Type B pancreatic cell (in vitro differentiated cells): ENCODE measurements at regions not wholly inside any gene's neighbourhood (a gene's known extent, or its start where the extent isn't known, plus 50 kb on each side); places are given as distances from the start of the nearest gene placed in this dataset.

Source experiments
- DNase-seq: peaks from one replicate; pipeline ENCODE4 v3.0.0; 2021; ENCODE audit warnings: mixed read lengths; ENCODE audit not compliant: unreplicated experiment; ENCODE audit errors: extremely low spot score
- H3K27ac Mint-ChIP-seq: 2 replicates; pipeline ENCODE4 v1.8.0; 2021; ENCODE audit warnings: mild to moderate bottlenecking, mixed read lengths
- H3K27me3 Mint-ChIP-seq: 2 replicates; pipeline ENCODE4 v1.8.0; 2021; ENCODE audit warnings: mixed read lengths
- H3K36me3 Mint-ChIP-seq: 2 replicates; pipeline ENCODE4 v1.8.0; 2021; ENCODE audit warnings: mixed read lengths
- H3K4me1 Mint-ChIP-seq: one replicate; pipeline ENCODE4 v1.8.0; 2021; ENCODE audit warnings: mixed read lengths; ENCODE audit not compliant: unreplicated experiment
- H3K4me3 Mint-ChIP-seq: 2 replicates; pipeline ENCODE4 v1.8.0; 2021; ENCODE audit warnings: mild to moderate bottlenecking, mixed read lengths
- H3K9me3 Mint-ChIP-seq: 2 replicates; pipeline ENCODE4 v1.8.0; 2021; ENCODE audit warnings: mixed read lengths
- TF ChIP-seq, protein P1 (sequence below): fragments of 200-600 bp; sonication (generic); conservative IDR thresholded peaks from 2 replicates; pipeline ENCODE4 v1.5.0; 2021; ENCODE audit warnings: antibody characterized with exemption, mild to moderate bottlenecking

GRCh38 chr12:118777504-118777903 is 203.8 kb upstream of the SRRM4 start:
- peaks cover 4% of the 10 kb centered on the region for H3K4me1 Mint-ChIP-seq
- TF ChIP-seq, protein P1, sequence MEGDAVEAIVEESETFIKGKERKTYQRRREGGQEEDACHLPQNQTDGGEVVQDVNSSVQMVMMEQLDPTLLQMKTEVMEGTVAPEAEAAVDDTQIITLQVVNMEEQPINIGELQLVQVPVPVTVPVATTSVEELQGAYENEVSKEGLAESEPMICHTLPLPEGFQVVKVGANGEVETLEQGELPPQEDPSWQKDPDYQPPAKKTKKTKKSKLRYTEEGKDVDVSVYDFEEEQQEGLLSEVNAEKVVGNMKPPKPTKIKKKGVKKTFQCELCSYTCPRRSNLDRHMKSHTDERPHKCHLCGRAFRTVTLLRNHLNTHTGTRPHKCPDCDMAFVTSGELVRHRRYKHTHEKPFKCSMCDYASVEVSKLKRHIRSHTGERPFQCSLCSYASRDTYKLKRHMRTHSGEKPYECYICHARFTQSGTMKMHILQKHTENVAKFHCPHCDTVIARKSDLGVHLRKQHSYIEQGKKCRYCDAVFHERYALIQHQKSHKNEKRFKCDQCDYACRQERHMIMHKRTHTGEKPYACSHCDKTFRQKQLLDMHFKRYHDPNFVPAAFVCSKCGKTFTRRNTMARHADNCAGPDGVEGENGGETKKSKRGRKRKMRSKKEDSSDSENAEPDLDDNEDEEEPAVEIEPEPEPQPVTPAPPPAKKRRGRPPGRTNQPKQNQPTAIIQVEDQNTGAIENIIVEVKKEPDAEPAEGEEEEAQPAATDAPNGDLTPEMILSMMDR, result no peak
- peaks cover 63% of the 10 kb centered on the region for H3K27me3 Mint-ChIP-seq
- DNase-seq, result no peak
- no peaks in the 10 kb centered on the region for H3K36me3 Mint-ChIP-seq
- H3K27ac Mint-ChIP-seq, result no peak overlapping the region
- H3K4me3 Mint-ChIP-seq, result no peak overlapping the region
- no peaks in the 10 kb centered on the region for H3K9me3 Mint-ChIP-seq

GRCh38 chr12:118778077-118778476 is 203.3 kb upstream of the SRRM4 start:
- no peaks in the 10 kb centered on the region for H3K9me3 Mint-ChIP-seq
- H3K27ac Mint-ChIP-seq, result no peak overlapping the region
- H3K27me3 Mint-ChIP-seq, result peaks cover 60% of the 10 kb centered on the region
- H3K4me1 Mint-ChIP-seq, result peaks cover 4% of the 10 kb centered on the region
- H3K36me3 Mint-ChIP-seq, result no peaks in the 10 kb centered on the region
- DNase-seq, result no peak
- TF ChIP-seq, protein P1, result no peak
- no peak overlapping the region for H3K4me3 Mint-ChIP-seq

DNA sequence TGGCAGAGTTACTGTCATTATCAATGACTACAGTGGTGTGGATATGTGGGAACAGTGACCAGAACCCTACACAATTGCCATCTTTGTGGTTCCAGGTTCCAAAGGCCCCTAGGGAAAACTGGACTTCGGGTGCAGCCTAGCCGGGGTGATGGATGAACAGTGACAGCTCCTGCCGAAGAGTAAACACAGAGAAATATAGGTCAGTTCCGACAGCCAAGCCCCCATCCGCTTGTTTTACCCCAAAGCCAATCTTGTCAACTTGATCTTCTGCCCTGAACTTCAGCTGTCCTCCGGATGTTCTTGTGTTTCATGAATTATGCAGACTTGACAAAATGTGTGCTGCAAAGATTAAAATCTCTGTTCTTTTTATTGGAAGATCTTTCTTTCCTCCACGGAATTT is 200.4 kb upstream of the SRRM4 start:
- H3K9me3 Mint-ChIP-seq, result no peaks in the 10 kb centered on the region
- no peaks in the 10 kb centered on the region for H3K36me3 Mint-ChIP-seq
- H3K27me3 Mint-ChIP-seq, result peaks cover 40% of the 10 kb centered on the region
- H3K27ac Mint-ChIP-seq, result no peak overlapping the region
- TF ChIP-seq, protein P1, result no peak
- no peak overlapping the region for H3K4me3 Mint-ChIP-seq
- no peak for DNase-seq
- no peaks in the 10 kb centered on the region for H3K4me1 Mint-ChIP-seq

DNA sequence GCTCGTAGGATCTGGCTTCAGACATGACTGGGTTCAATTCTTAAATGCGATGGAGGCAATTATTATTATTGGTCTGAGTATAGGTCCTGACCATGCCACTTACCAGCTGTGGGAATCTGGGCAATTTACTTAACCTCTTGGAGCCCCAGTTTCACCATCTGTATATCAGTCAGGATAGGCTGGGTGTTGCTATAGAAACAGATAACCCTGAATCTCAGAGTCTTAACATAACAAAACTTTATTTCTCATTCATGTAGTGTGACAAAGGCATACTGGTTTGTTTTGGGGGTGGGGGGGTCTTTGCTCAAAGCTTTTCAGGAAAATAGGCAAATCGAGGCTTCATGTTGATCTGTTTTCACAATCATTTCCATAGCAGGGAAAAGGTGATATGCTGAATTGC is 199.6 kb upstream of the SRRM4 start:
- Mint-ChIP-seq H3K27me3 (peaks cover 32% of the 10 kb centered on the region), H3K27ac (no peak overlapping the region), H3K4me3 (no peak overlapping the region), H3K36me3 (no peaks in the 10 kb centered on the region), H3K4me1 (no peaks in the 10 kb centered on the region), H3K9me3 (no peaks in the 10 kb centered on the region)
- no peak for DNase-seq
- TF ChIP-seq, protein P1, result no peak

DNA sequence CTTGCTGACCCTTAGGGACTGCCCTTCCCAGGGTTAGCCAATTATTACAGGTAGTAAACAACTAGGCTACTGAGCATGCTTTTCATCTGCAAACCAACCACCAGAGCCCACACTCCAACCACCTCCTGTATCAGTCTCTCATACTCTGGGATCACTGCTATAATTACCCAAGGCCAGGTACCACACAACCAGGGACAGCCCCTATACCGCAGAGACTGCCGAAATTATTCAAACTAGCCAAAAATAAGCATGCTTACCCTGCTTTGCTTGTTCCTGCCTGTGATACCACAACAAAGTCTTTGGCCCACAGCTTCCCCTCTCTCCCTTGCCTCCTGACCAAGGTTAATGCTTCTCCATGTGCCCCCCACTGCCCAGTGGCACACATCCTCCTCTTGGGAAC is 197.6 kb upstream of the SRRM4 start:
- no peak for DNase-seq
- Mint-ChIP-seq H3K4me3 (no peak overlapping the region), H3K4me1 (no peaks in the 10 kb centered on the region), H3K9me3 (no peaks in the 10 kb centered on the region), H3K36me3 (no peaks in the 10 kb centered on the region), H3K27me3 (peaks cover 22% of the 10 kb centered on the region), H3K27ac (no peak overlapping the region)
- TF ChIP-seq, protein P1, result no peak

GRCh38 chr12:118790578-118790977 is 190.8 kb upstream of the SRRM4 start:
- Mint-ChIP-seq H3K36me3 (no peaks in the 10 kb centered on the region), H3K4me3 (no peak overlapping the region), H3K4me1 (no peaks in the 10 kb centered on the region), H3K9me3 (no peaks in the 10 kb centered on the region), H3K27me3 (peaks cover 13% of the 10 kb centered on the region), H3K27ac (no peak overlapping the region)
- TF ChIP-seq, protein P1, result no peak
- DNase-seq, result no peak
